ENCODE measurements at regions not wholly inside any gene's neighbourhood (a gene's known extent, or its start where the extent isn't known, plus 50 kb on each side); places are given as distances from the start of the nearest gene placed in this dataset.
"Not testable (repeated sequence)": the region's sequence is repeated elsewhere in the genome, so short reads cannot be mapped to it uniquely, and the experiment has no call there.

GRCh38 chr3:88485001-88485400 is 335.2 kb downstream of the C3orf38 start:
- ChIA-PET CTCF (no interaction called here), POLR2A (no interaction called here)
- H3K36me3 ChIP-seq (ENCODE audit: control insufficient read depth in 2 of 2, insufficient read depth in 1 of 2, low read length in 2 of 2) = no peaks in the 10 kb centered on the region
- no peaks in the 10 kb centered on the region for H3K9me3 ChIP-seq (ENCODE audit: control insufficient read depth, insufficient read depth, low read depth, low read length)
- no peaks in the 10 kb centered on the region for H3K4me1 ChIP-seq (ENCODE audit: control insufficient read depth, insufficient read depth, low read length)
- no peak for TF ChIP-seq WT1 (tag by site-specific recombination; IDR thresholded peaks at IDR 0.05)
- no peak for TF ChIP-seq ZNF311 (tag by site-specific recombination; IDR thresholded peaks at IDR 0.05; ENCODE audit: borderline replicate concordance)
- no peak for TF ChIP-seq TRIM28 (IDR thresholded peaks at IDR 0.05; ENCODE audit: borderline replicate concordance, low read length)
- TF ChIP-seq ZBTB7A (tag by site-specific recombination; IDR thresholded peaks at IDR 0.05; ENCODE audit: low read depth) = no peak
- no peak for TF ChIP-seq GFI1B (tag by site-specific recombination; IDR thresholded peaks at IDR 0.05)
- no peak for TF ChIP-seq ZNF623 (tag by site-specific recombination; IDR thresholded peaks at IDR 0.05)
- TF ChIP-seq PBX3 (CRISPR knock-in tag; IDR thresholded peaks at IDR 0.05) = no peak
- TF ChIP-seq ZNF747 (tag by site-specific recombination; IDR thresholded peaks at IDR 0.05) = no peak
- TF ChIP-seq ZNF324 (tag by site-specific recombination; IDR thresholded peaks at IDR 0.05) = no peak
- TF ChIP-seq ZNF16 (tag by site-specific recombination; IDR thresholded peaks at IDR 0.05; ENCODE audit: low read depth) = no peak
- no peak for TF ChIP-seq ZSCAN23 (tag by site-specific recombination; IDR thresholded peaks at IDR 0.05)
- TF ChIP-seq ZNF624 (tag by site-specific recombination; IDR thresholded peaks at IDR 0.05) = no peak
- TF ChIP-seq MZF1 (tag by site-specific recombination; IDR thresholded peaks at IDR 0.05; ENCODE audit: borderline replicate concordance) = no peak
- TF ChIP-seq ZBTB8A (tag by site-specific recombination; IDR thresholded peaks at IDR 0.05) = no peak
- TF ChIP-seq PATZ1 (tag by site-specific recombination; IDR thresholded peaks at IDR 0.05) = no peak
- no peak for TF ChIP-seq RBAK (tag by site-specific recombination; IDR thresholded peaks at IDR 0.05)
- TF ChIP-seq HIC1 (tag by site-specific recombination; IDR thresholded peaks at IDR 0.05) = no peak
- no peak overlapping the region for H3K4me3 ChIP-seq (ENCODE audit: low read depth, low read length)
- no peak overlapping the region for H3K27ac ChIP-seq (ENCODE audit: extremely low read depth, low read depth, low read length)

GRCh38 chr3:88508818-88509217 is 359.1 kb downstream of the C3orf38 start:
- CTCF ChIA-PET, POLR2A ChIA-PET: not testable (repeated sequence)
- TF ChIP-seq ZNF335 (tag by site-specific recombination; conservative IDR thresholded peaks at IDR 0.05) (0 out of 2 replicates have a peak, but pooled peaks have one; percentile 15), ZFHX2 (tag by site-specific recombination; conservative IDR thresholded peaks at IDR 0.05) (0 out of 2 replicates have a peak, but pooled peaks have one; percentile 17)

GRCh38 chr3:88509582-88509981 is 359.8 kb downstream of the C3orf38 start:
- H3K4me1 ChIP-seq (ENCODE audit: control insufficient read depth, insufficient read depth, low read length) = no peaks in the 10 kb centered on the region
- ChIA-PET CTCF (no interaction called here), POLR2A (no interaction called here)
- H3K36me3 ChIP-seq (ENCODE audit: control insufficient read depth in 2 of 2, insufficient read depth in 1 of 2, low read length in 2 of 2) = no peaks in the 10 kb centered on the region
- H3K9me3 ChIP-seq (ENCODE audit: control insufficient read depth, insufficient read depth, low read depth, low read length) = no peaks in the 10 kb centered on the region
- no peak overlapping the region for H3K27ac ChIP-seq (ENCODE audit: extremely low read depth, low read depth, low read length)
- no peak overlapping the region for H3K4me3 ChIP-seq (ENCODE audit: low read depth, low read length)
- TF ChIP-seq ZBTB48 (tag by site-specific recombination; IDR thresholded peaks at IDR 0.05) (no peak), GLI4 (tag by site-specific recombination; IDR thresholded peaks at IDR 0.05) (no peak), ZNF133 (tag by site-specific recombination; IDR thresholded peaks at IDR 0.05) (no peak), ZNF776 (tag by site-specific recombination; IDR thresholded peaks at IDR 0.05; ENCODE audit: borderline replicate concordance) (no peak), ZNF571 (tag by site-specific recombination; IDR thresholded peaks at IDR 0.05) (no peak), KLF9 (tag by site-specific recombination; IDR thresholded peaks at IDR 0.05; ENCODE audit: low read depth) (no peak)

More at GRCh38 chr3:88508818-88509217, 359.1 kb downstream of the C3orf38 start:
- H3K27ac ChIP-seq (ENCODE audit: extremely low read depth, low read depth, low read length); H3K9me3 ChIP-seq (ENCODE audit: control insufficient read depth, insufficient read depth, low read depth, low read length); H3K4me3 ChIP-seq (ENCODE audit: low read depth, low read length); H3K4me1 ChIP-seq (ENCODE audit: control insufficient read depth, insufficient read depth, low read length); H3K36me3 ChIP-seq (ENCODE audit: control insufficient read depth in 2 of 2, insufficient read depth in 1 of 2, low read length in 2 of 2): not testable (repeated sequence)

All from HEK293 (cell line).